ENCODE measurements at regions not wholly inside any gene's neighbourhood (a gene's known extent, or its start where the extent isn't known, plus 50 kb on each side); places are given as distances from the start of the nearest gene placed in this dataset.
"Not testable (repeated sequence)": the region's sequence is repeated elsewhere in the genome, so short reads cannot be mapped to it uniquely, and the experiment has no call there.

GRCh38 chr9:91021656-91022055 lies 220.0 kb downstream of the SYK start:
- not testable (repeated sequence) for DNase-seq (ENCODE audit: low read depth, low spot score)

- no peak for DNase-seq (ENCODE audit: low read depth, low spot score)
Measured at GRCh38 chr9:91023741-91024140, 222.1 kb downstream of the SYK start.

GRCh38 chr9:91024841-91025240 lies 223.2 kb downstream of the SYK start:
- DNase-seq (ENCODE audit: low read depth, low spot score): no peak

- DNase-seq (ENCODE audit: low read depth, low spot score): no peak
Measured at GRCh38 chr9:91025856-91026255, 224.2 kb downstream of the SYK start.

GRCh38 chr9:91026266-91026665 lies 224.6 kb downstream of the SYK start:
- DNase-seq (ENCODE audit: low read depth, low spot score): no peak

- DNase-seq (ENCODE audit: low read depth, low spot score): no peak
Measured at GRCh38 chr9:91027005-91027404, 225.4 kb downstream of the SYK start.

- no peak for DNase-seq (ENCODE audit: low read depth, low spot score)
Measured at GRCh38 chr9:91028166-91028827, 226.7 kb downstream of the SYK start.

GRCh38 chr9:91029650-91030361 lies 228.2 kb downstream of the SYK start:
- DNase-seq (ENCODE audit: low read depth, low spot score): no peak

GRCh38 chr9:91032121-91032531 lies 230.5 kb downstream of the SYK start:
- no peak for DNase-seq (ENCODE audit: low read depth, low spot score)

GRCh38 chr9:91033270-91033669 lies 231.7 kb downstream of the SYK start:
- DNase-seq (ENCODE audit: low read depth, low spot score): no peak

GRCh38 chr9:91033797-91034196 lies 232.2 kb downstream of the SYK start:
- no peak for DNase-seq (ENCODE audit: low read depth, low spot score)

GRCh38 chr9:91034521-91034920 lies 232.9 kb downstream of the SYK start:
- DNase-seq (ENCODE audit: low read depth, low spot score): no peak

- DNase-seq (ENCODE audit: low read depth, low spot score): no peak
Measured at GRCh38 chr9:91034976-91035824, 233.6 kb downstream of the SYK start.

- no peak for DNase-seq (ENCODE audit: low read depth, low spot score)
Measured at GRCh38 chr9:91035825-91036208, 234.2 kb downstream of the SYK start.

GRCh38 chr9:91036356-91036755 lies 234.7 kb downstream of the SYK start:
- DNase-seq (ENCODE audit: low read depth, low spot score): no peak

GRCh38 chr9:91036826-91037510 lies 235.3 kb downstream of the SYK start:
- DNase-seq (ENCODE audit: low read depth, low spot score): peak; percentile 54

- no peak for DNase-seq (ENCODE audit: low read depth, low spot score)
Measured at GRCh38 chr9:91037511-91038482, 236.2 kb downstream of the SYK start.

- DNase-seq (ENCODE audit: low read depth, low spot score): no peak
Measured at GRCh38 chr9:91038483-91039124, 237.0 kb downstream of the SYK start.

- no peak for DNase-seq (ENCODE audit: low read depth, low spot score)
Measured at GRCh38 chr9:91039125-91039834, 237.7 kb downstream of the SYK start.

GRCh38 chr9:91039835-91040140 lies 238.2 kb downstream of the SYK start:
- DNase-seq (ENCODE audit: low read depth, low spot score): no peak

Data from iPS DF 19.7 (cell line).